ENCODE measurements at regions not wholly inside any gene's neighbourhood (a gene's known extent, or its start where the extent isn't known, plus 50 kb on each side); places are given as distances from the start of the nearest gene placed in this dataset.

GRCh38 chr4:181939199-181939945 lies 303.8 kb upstream of the TENM3 start:
- TF ChIP-seq CTCF (IDR thresholded peaks at IDR 0.05) (no peak), POLR2A (IDR thresholded peaks at IDR 0.05) (no peak)
